ENCODE measurements at regions not wholly inside any gene's neighbourhood (a gene's known extent, or its start where the extent isn't known, plus 50 kb on each side); places are given as distances from the start of the nearest gene placed in this dataset.
"Not testable (repeated sequence)": the region's sequence is repeated elsewhere in the genome, so short reads cannot be mapped to it uniquely, and the experiment has no call there.

DNA sequence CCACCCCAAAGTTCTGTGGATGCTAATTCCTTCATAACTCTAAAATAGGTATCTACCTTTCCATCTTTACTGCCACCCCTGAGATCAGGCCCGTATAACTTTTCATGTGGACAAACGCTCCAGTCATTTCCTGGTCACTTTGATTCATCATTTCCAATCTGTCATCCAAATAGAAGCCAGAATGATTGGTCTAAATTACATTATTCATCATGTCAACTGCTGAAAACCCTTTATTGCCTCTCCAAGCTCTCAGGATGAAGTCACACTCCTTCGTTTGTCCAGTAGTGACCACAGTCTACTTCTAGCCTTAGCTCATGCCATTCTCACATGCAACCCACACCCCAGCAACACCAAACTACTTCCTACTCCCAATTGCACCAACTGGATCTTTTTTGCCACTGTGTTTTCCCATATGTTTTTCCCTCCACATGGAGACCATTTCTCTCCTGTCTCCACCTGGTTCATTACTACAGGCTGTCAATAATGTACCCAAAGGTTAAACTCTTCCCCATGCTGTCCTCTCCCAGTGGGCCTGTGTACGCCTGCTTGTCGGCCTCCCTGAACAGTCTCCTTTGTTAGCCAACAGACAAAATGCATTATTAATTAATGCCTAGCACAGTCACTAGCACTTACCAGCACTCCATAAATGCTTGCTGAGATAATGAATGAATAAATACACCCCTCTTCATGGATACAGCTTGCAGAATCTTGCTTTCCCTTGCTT, 382.6 kb upstream of the NOCT start:
- no peak for DNase-seq

GRCh38 chr4:138630666-138631065, 384.9 kb upstream of the NOCT start:
- DNase-seq: no peak

GRCh38 chr4:138629669-138630068, 385.9 kb upstream of the NOCT start:
- no peak for DNase-seq

GRCh38 chr4:138627096-138627495, 384.9 kb upstream of the SLC7A11 start:
- no peak for DNase-seq

DNA sequence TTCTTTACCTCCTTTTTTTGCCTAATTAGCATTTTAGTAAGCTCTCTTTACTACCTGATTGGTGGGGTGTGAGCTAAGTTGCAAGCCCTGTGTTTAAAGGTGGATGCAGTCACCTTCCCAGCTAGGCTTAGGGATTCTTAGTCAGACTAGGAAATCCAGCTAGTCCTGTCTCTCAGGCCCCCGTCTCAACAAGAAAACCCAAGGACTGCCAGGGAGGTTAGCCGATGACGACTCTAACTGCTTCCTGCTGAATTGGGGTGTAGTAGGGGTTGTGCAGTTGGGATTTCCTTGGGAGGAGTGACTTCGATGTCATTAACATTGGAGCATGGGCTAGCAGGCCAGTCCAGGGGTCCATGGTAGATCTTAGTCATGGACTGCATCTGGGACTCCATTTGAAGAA, 380.2 kb upstream of the SLC7A11 start:
- DNase-seq: not testable (repeated sequence)

DNA sequence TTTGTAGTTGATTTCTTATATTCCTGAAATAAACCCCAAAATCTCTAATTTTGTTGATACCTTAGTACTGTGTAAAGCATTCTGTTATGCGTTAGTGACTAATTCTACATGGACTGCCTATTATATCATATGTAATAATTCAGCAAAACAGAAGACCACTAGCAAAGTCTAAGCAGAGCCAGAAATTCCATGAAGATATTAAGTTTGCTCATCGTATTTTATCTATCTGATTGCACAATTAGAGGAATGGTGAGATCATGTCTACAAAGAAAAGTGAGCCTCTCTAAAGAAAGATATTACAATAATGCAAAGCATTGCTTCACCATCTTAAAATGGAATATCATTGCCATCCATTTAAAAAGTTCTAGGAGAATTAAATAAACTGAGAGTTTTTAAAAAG, 374.6 kb upstream of the SLC7A11 start:
- DNase-seq: no peak

- DNase-seq: no peak
These were observed 372.4 kb upstream of the SLC7A11 start for GRCh38 chr4:138614398-138615142.

DNA sequence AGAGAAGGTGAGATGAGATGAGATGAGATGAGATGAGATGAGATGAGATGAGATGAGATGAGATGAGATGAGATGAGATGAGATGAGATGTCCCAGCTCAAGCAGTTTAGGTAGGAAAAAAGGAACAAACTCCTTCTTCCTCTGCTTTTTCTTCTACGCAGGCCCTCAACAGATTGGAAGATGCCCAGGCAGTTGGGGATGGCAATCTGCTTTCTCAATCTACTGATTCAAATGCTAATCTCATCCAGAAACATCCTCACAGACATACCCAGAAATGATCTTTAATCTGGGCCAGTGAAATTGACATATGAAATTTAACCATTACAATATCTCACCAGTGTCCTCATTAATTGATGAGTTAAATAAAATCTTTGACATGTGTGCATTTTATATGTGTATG, 370.3 kb upstream of the SLC7A11 start:
- no peak for DNase-seq

DNA sequence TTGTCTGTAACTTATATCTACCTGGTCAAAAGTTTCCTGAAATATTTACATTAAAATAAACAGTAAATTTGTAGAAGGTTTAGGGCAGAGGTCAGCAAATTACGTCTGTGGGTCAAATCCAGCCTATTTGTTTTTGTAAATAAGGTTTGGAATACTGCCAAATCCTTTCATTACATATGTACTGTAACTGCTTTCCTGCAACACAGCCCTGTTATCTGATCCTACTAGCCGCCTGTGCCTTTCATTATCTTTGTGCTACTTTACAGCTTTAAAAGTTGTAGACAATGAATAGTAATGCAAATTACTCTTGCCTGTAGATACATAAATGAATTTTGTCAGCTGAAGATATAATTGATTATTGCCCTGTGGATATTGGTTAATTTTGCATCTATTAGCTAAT, 369.6 kb upstream of the SLC7A11 start:
- no peak for DNase-seq

GRCh38 chr4:138611017-138611416, 368.9 kb upstream of the SLC7A11 start:
- DNase-seq: no peak

- DNase-seq: peak in 7 of 58 donors; percentile 0 to 40 (median 16)
These were observed 367.8 kb upstream of the SLC7A11 start for GRCh38 chr4:138609943-138610350.

DNA sequence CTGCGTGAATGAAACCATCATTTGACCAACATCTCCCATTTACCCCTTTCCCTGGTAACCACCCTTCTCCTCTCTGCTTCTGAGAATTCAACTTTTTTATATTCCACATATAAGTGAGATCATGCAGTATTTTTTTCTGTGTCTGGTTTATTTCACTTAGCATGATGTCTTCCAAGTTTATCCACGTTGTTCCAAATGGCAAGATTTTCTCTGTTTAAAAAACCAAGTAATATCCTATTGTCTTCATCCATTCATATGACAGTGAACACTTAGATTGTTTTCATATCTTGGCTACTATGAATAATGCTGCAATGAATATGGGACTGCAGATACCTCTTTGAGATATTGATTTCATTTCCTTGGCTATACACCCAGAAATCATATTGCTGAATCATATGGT, 362.4 kb upstream of the SLC7A11 start:
- DNase-seq: no peak

- DNase-seq: no peak
These were observed 360.5 kb upstream of the SLC7A11 start for GRCh38 chr4:138602664-138603063.

DNA sequence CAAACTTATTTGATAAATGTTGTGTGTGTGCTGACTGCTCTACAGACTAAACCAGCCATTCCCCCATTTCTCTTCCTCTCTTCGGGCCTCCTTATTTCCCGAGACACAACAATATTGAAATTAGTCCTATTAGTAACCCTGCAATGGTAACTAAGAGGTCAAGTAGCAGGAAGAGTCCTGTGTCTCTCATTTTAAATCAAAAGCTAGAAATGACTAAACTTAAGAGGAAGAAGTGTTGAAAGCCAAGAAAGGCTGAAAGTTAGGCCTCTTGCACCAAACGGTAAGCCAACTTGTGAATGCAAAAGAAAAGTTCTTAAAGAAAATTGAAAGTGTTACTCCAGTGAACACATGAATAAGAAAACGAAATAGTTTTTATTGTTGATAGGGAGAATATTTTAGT, 357.8 kb upstream of the SLC7A11 start:
- DNase-seq: no peak

- DNase-seq: no peak
These were observed 356.1 kb upstream of the SLC7A11 start for GRCh38 chr4:138598226-138598625.

GRCh38 chr4:138596896-138597295, 354.7 kb upstream of the SLC7A11 start:
- no peak for DNase-seq

DNA sequence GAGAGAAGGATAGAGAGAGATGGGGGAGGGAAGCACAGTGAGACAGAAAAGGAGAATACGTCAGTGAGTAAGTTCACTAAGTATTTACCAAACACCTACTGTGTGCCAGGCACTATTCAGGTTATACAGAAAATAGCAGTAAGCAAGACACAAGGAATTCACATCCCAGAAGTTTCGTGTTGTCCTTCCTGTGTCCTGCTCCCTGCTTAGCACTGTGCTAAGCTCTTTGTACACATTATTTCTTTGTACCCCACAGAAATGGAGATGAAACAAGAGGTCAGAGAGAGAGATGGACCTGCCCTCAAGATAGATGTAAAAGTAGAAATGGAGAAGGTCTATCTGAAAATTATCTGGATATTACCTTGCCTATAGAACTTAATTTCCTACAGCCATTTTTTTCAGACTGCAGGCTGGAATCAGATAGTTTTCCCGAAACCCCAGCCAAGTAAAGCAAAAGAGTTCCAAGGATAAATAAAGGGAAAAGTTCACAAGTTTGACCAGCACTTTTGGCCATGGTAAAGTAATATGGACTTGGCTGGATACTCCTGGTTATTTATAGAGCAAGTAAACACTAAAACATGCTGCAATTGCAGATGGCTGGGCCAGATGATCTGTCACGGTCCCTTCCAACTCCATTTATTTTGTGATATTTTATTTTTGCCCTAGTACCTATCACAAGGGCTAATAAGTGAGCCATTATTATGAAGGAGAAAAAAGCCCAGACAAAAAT, 353.7 kb upstream of the SLC7A11 start:
- DNase-seq: no peak

GRCh38 chr4:138595171-138595570, 353.0 kb upstream of the SLC7A11 start:
- DNase-seq: no peak

DNA sequence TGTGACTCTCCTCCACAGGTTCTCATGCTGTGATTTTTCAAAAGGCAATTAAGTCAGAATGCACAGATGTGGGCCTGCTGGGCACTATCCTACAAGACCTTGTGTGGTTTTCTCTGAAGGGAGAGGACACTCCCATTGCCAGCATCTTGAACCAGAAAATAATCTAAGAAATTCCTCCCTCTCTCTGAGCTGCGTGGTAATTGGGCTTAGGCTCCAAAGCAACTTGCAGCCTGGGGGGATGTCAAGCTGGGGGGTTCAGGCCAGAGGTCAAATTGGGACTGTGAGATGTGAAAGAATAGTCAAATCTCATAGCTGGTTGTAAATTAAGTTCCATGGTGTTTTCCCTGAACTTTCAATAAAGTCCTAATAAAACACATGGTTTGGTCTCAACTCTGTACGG, 350.6 kb upstream of the SLC7A11 start:
- no peak for DNase-seq

GRCh38 chr4:138591808-138592207, 349.7 kb upstream of the SLC7A11 start:
- no peak for DNase-seq

DNA sequence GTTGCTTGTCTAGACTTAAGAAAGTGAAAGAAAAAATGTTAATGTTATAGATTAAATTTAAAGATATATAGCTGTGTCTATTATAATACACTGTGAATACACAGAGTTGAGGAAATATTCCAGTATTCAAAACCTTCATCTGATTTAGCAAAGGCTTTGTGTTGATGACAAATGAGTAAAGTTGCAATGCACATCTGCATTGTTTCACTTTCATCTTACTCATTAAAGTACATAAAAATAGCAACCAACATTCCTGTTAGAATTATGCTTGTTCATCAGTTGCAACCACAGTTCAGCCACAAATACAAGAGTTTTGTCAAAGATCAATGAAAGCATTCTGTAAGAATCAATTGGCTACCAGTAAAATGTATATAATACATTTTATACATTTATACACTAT, 346.4 kb upstream of the SLC7A11 start:
- no peak for DNase-seq

DNA sequence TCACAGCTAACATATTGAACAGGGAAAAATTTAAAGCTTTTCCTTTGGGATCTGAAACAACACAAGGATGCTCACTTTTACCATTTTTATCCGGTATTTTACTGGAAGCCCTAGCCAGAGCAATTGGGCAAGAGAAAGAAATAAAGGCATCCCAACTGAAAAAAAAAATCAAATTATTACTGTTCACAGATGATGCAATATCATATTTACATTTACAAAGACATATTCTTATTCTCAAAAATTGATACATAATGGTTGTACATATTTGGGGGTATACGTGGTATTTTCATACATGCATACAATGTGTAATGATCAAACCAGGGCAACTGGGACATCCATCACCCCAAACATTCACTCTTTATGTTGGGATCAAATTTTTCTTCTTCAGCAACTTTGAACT, 337.0 kb upstream of the SLC7A11 start:
- DNase-seq: no peak
